ENCODE measurements at regions not wholly inside any gene's neighbourhood (a gene's known extent, or its start where the extent isn't known, plus 50 kb on each side); places are given as distances from the start of the nearest gene placed in this dataset.

DNA sequence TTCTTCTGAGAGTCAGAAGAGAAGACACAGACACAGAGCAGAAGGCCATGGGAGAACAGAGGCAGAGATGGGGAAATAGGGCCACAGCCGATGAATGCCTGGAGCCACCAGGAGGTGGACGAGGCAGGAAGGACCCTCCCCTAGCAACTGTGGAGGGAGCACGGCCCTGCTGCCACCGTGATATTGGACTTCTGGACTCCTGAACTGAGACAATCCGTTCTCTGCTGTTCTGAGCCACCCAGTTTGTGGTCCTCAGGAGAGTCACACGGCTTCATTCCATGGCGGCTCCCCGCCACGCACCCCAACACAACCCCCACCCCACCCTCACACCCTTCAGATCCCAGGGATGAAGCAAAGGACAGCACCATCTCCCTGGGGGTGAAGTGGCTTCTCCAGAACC lies 338.1 kb downstream of the CTTN start:
- no peak overlapping the region for H3K27ac ChIP-seq
- no peaks in the 10 kb centered on the region for H3K36me3 ChIP-seq
- peaks cover 88% of the 10 kb centered on the region for H3K9me3 ChIP-seq (replicated peaks)
- H3K4me1 ChIP-seq (replicated peaks) = no peaks in the 10 kb centered on the region
- no peak for DNase-seq (ENCODE audit: low read depth in 1 of 2, low spot score in 2 of 2)
- no peak overlapping the region for H3K4me3 ChIP-seq
- no peaks in the 10 kb centered on the region for H3K27me3 ChIP-seq (replicated peaks)

DNA sequence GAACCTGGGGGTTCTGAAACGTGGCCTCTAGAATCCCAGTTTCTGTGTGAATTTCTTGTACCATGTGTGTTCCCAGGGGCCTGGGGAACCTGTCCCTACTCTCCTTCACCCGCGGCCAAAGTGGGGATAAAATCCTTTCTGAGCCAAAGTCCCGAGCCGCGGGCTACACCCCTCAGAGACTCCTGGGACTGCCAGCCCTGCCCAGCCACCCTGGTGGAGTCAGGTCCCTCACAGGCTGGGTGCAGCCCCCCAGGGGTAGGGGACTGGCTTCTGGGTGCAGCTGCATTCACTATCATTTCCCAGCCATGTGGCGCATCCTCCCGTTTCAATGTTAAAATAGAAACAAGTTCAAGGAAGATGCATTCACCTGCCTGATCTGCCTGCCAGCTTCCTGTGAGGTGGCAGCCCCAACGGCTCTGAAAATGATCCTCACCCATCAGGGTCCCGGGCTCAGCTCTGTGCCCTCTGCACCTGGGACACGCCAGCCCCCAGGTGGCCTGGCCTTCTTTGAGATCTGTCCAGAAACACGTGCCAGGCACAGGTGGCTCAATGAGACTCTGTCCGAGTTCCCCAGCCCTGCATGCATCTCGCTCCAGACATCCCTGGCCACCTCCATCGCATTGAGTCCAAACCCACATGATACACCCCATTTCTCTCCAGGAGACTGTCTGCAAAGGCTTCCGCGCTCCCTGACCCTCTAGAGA lies 338.8 kb downstream of the CTTN start:
- Histone ChIP-seq H3K4me3 (no peak overlapping the region), H3K27me3 (replicated peaks) (no peaks in the 10 kb centered on the region), H3K9me3 (replicated peaks) (peaks cover 90% of the 10 kb centered on the region), H3K27ac (no peak overlapping the region), H3K36me3 (no peaks in the 10 kb centered on the region), H3K4me1 (replicated peaks) (no peaks in the 10 kb centered on the region)
- no peak for DNase-seq (ENCODE audit: low read depth in 1 of 2, low spot score in 2 of 2)

DNA sequence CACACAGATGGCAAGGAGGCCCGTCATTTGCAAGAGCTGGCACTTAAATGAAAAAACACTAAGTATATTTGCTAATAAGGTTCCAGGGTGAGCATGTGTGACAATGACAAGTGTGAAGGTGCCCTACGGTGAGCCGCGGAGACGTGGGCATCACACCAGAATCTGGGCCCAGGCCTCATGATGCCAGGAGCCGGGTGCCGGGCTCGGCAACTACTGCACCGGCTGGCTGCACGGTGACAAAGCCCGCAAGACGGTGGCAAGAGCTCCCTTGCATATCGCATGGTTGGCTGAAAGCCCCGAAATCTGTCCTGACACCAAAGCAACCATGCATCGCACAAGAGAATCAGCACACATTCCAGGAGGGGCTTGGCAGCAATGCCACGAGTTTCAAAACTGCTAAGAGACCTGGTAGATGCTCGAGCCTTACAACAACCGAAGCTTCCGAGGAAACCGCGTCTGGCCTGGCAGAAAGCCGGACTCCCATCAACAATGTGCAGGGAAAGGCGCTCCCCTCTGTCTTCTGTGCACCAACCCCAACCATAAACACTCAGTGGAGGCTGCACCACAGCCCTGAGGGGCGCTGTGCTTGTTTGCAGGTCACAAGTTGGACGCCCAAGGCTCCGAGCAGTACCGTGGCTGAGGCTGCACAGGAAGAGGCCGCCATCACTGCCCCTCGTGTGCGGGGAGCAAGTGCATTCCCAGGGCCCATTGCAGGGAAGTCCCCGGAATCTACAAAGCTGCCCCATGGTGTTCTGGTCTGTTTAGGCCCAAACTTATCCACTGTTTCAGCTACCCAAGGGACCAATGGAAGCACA lies 339.7 kb downstream of the CTTN start:
- no peaks in the 10 kb centered on the region for H3K4me1 ChIP-seq (replicated peaks)
- H3K27ac ChIP-seq = no peak overlapping the region
- no peaks in the 10 kb centered on the region for H3K27me3 ChIP-seq (replicated peaks)
- DNase-seq (ENCODE audit: low read depth in 1 of 2, low spot score in 2 of 2) = no peak
- no peak overlapping the region for H3K4me3 ChIP-seq
- H3K9me3 ChIP-seq (replicated peaks) = peaks cover 88% of the 10 kb centered on the region
- no peaks in the 10 kb centered on the region for H3K36me3 ChIP-seq

DNA sequence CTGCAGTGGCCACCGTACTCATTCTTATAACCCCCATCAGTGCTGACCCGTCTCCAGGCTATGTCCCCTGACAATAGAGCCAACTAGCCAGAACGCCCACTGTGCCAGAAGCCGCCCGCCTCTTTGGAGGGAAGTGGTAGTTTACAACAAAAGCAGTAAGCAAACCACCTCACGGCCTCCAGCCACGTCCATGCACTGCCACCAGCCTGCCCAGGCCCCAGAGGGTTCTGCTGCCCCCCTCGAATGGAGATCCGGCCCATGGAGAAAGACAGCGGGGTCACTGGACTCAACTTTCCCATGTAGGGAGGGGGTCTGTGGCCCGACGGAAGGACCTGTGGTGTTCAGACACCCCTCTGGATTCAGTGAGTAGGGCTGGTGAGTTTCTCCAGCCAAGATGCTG lies 340.3 kb downstream of the CTTN start:
- Histone ChIP-seq H3K36me3 (no peaks in the 10 kb centered on the region), H3K4me1 (replicated peaks) (no peaks in the 10 kb centered on the region), H3K27ac (no peak overlapping the region), H3K27me3 (replicated peaks) (no peaks in the 10 kb centered on the region), H3K4me3 (no peak overlapping the region), H3K9me3 (replicated peaks) (peaks cover 88% of the 10 kb centered on the region)
- no peak for DNase-seq (ENCODE audit: low read depth in 1 of 2, low spot score in 2 of 2)

DNA sequence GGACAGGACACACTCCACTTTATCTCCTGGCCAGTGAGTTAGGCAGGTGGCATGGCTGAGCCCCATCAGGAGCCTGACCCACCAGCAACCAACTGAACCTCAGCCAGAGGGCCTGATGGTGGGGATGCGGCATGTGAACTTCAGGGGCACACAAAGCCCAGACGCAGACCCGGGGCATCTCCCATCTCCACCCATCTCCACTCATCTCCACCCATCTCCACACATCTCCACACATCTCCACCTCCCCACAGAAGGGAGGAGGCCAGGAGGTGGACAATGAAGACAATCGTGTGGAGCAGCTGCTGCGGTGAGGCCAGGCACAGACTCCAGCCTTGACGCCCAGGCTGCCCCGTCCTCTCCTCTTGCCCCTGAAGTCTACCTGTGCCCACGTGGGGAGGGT lies 340.8 kb downstream of the CTTN start:
- Histone ChIP-seq H3K27ac (no peak overlapping the region), H3K4me1 (replicated peaks) (no peaks in the 10 kb centered on the region), H3K4me3 (no peak overlapping the region), H3K9me3 (replicated peaks) (peaks cover 88% of the 10 kb centered on the region), H3K27me3 (replicated peaks) (no peaks in the 10 kb centered on the region), H3K36me3 (no peaks in the 10 kb centered on the region)
- no peak for DNase-seq (ENCODE audit: low read depth in 1 of 2, low spot score in 2 of 2)

DNA sequence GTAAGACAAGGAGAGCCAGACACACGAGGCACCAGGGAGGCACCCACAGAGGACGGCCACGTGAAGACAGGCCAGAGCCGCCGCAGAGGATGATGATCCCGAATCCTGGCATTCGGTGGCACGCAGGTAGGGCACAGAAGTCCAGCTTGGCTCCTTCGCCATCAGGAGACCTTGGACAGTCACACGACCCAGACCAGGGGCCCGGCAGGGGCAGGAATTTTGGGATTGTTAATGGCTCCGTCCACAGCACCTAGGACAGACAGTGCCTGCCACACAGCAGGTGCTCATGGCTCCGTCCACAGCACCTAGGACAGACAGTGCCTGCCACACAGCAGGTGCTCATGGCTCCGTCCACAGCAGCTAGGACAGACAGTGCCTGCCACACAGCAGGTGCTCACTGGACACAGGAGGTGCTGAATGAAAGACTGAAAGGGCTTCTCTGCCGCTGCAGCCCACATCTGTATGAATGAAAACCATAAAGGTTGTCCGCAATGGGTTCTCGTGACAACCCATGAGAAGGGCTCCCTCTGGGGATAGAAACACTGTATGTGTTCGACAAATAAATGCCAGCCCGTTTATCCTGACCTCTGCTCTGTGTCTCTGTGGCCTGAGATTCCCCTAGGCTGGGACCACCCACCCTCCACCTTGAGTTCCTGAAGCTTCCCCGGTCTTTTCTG lies 341.6 kb downstream of the CTTN start:
- no peak overlapping the region for H3K27ac ChIP-seq
- DNase-seq (ENCODE audit: low read depth in 1 of 2, low spot score in 2 of 2) = no peak
- no peaks in the 10 kb centered on the region for H3K36me3 ChIP-seq
- no peaks in the 10 kb centered on the region for H3K27me3 ChIP-seq (replicated peaks)
- no peaks in the 10 kb centered on the region for H3K4me1 ChIP-seq (replicated peaks)
- H3K4me3 ChIP-seq = no peak overlapping the region
- peaks cover 88% of the 10 kb centered on the region for H3K9me3 ChIP-seq (replicated peaks)

DNA sequence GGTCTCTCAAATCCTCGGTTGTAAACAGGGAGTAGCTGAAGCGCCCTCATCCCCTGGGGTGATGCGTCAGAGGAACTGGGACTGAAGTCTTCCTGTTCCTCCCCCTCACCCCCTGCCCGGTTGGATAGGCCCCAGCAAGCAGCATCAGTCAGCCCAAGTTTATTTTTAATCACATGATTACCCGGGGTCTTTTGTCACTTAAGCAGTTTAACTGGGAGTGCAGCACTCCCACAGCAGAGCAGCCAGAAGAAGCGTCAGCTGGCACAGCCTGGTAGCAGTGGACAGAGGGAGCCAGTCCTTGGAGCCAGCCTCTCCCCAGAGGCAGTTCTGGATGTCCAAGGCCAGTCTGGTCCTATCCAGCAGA lies 342.1 kb downstream of the CTTN start:
- Histone ChIP-seq H3K27me3 (replicated peaks) (no peaks in the 10 kb centered on the region), H3K9me3 (replicated peaks) (peaks cover 88% of the 10 kb centered on the region)

DNA sequence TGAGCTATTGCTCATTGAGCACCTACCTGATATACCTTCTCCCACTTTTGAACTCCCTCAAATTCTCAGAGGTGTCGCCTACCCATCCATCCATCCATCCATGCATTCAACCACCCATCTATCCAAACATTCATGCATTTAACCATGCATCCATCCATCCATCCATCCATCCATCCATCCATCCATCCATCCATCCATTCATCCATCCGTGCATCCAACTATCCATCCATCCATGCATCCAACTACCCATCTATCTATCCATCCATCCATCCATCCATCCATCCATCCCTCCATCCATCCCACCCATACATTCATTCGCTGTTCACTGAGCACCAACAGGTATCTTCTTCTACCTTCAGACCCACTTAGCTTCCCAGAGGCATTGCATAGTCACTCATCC lies 342.8 kb downstream of the CTTN start:
- H3K4me1 ChIP-seq (replicated peaks) = no peaks in the 10 kb centered on the region
- no peak overlapping the region for H3K4me3 ChIP-seq
- peaks cover 88% of the 10 kb centered on the region for H3K9me3 ChIP-seq (replicated peaks)
- no peak overlapping the region for H3K27ac ChIP-seq
- DNase-seq (ENCODE audit: low read depth in 1 of 2, low spot score in 2 of 2) = no peak
- H3K36me3 ChIP-seq = no peaks in the 10 kb centered on the region
- H3K27me3 ChIP-seq (replicated peaks) = no peaks in the 10 kb centered on the region

More for the DNA sequence above, 342.1 kb downstream of the CTTN start:
- H3K4me1 ChIP-seq (replicated peaks) = no peaks in the 10 kb centered on the region
- no peak overlapping the region for H3K27ac ChIP-seq
- no peak overlapping the region for H3K4me3 ChIP-seq
- no peaks in the 10 kb centered on the region for H3K36me3 ChIP-seq
- no peak for DNase-seq (ENCODE audit: low read depth in 1 of 2, low spot score in 2 of 2)

DNA sequence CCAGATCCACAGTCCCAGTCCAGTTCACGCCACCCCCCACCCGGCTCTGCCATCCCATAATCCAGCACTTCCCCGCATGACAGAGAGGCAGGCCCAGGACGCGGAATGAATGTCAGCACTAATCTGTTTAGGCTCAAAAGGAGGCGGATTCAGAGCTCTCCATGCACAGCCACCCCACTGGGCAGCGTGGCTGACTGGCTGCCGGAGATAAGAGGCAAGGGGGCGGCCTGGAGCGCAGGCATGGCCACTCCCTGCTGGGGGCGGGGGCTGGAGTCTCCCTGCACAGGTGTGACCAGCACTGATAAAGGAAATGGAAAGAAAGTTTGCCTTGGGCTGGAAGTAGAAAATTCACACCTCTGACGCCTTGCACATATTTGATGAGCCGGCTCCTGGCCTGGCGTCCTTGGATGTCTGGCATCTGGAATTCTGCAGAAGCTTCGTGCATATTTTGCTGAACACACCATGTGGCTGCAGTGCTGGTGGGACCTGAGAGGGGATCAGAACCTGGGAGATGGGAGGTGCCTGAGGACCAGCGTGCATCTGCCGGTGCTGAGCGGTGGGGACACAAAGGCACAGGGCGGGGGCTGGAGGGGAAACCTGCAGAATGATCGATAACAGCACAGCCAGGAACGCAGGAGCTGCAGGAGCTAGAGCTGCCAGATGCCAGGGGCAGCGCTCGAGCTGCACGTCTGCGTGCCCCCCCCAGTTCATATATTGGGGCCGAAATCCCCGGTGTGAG lies 344.4 kb downstream of the CTTN start:
- no peaks in the 10 kb centered on the region for H3K4me1 ChIP-seq (replicated peaks)
- no peaks in the 10 kb centered on the region for H3K27me3 ChIP-seq (replicated peaks)
- no peak for DNase-seq (ENCODE audit: low read depth in 1 of 2, low spot score in 2 of 2)
- H3K9me3 ChIP-seq (replicated peaks) = peaks cover 78% of the 10 kb centered on the region
- no peak overlapping the region for H3K4me3 ChIP-seq
- no peaks in the 10 kb centered on the region for H3K36me3 ChIP-seq
- H3K27ac ChIP-seq = no peak overlapping the region

DNA sequence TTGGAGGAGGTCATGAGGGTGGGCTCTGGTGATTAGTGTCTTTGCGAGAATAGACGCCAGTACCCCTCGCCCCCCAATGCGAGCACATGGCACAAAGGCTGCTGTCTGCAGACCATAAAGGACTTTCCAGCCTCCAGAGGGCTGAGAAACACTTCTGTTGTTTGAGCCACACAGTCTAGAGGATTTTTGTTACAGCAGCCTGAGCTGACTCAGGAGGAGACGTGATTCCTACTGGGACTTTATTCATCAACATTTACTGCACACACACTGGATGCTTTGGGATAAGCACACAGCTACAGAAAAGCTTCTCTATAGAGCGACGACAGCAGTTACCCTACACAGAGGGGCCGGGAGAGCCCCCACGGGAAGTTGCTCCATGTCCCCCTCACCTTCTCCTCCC lies 345.0 kb downstream of the CTTN start:
- no peak overlapping the region for H3K27ac ChIP-seq
- H3K4me1 ChIP-seq (replicated peaks) = no peaks in the 10 kb centered on the region
- no peaks in the 10 kb centered on the region for H3K27me3 ChIP-seq (replicated peaks)
- no peak for DNase-seq (ENCODE audit: low read depth in 1 of 2, low spot score in 2 of 2)
- peaks cover 78% of the 10 kb centered on the region for H3K9me3 ChIP-seq (replicated peaks)
- H3K36me3 ChIP-seq = no peaks in the 10 kb centered on the region
- no peak overlapping the region for H3K4me3 ChIP-seq

DNA sequence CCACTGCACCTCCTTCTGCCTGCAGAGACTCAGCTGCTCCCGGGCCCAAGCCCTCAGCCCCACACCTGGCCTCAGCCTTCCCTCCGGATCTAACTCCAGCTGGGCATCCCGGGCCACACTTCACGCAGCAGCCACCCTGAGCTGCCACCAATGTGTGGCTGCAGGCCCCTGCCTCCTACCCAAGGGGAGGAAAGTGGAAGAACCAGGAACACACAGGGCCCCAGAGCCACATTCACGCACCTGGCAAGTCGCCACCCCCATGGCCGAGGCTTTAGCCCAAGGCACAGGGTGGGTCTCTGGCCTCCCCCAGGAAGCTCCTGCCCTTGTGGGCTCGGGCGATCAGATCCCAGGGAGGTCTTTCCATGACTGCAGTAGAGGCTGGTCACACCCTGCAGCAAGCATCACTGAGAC lies 345.6 kb downstream of the CTTN start:
- no peaks in the 10 kb centered on the region for H3K27me3 ChIP-seq (replicated peaks)
- H3K27ac ChIP-seq = no peak overlapping the region
- no peaks in the 10 kb centered on the region for H3K4me1 ChIP-seq (replicated peaks)
- DNase-seq (ENCODE audit: low read depth in 1 of 2, low spot score in 2 of 2) = no peak
- H3K36me3 ChIP-seq = no peaks in the 10 kb centered on the region
- H3K4me3 ChIP-seq = no peak overlapping the region
- H3K9me3 ChIP-seq (replicated peaks) = peaks cover 75% of the 10 kb centered on the region

DNA sequence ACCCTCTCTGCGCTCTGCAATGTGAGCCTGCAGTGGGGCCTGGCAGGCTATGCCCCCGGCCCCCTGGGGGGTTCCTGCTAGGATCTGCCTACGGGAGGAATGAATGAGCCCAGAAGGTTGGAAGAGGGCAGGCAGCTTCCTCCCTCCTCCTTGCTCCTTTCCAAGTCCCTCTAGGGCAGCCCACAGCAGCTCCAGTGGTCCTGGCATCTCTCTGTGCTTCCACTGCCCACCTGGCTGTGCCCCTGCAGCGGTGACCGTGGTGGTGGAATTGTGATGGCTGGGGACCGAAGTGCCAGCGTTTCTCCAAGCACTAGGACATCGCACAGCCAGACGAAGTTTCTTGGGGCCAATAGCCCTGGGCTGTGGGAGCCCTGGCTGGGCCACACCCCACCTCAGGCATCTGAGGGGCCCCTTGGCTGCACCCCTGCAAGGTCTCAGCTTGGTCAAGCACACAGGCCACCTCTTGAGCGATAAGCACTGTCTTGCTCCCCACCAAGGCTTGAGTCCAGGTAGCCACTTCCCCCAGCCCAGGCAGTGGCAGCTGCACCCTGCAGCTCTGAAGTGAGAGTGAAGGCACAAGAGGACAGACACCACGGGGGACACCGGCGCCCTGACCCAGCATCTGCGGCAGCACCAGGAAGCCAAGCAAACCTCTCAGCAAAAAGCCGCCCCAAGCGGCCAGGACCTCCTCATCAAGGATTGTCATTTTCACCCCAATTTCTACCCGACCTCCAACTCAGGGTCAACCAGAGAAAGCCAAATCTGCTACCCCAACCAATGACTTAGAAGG lies 346.3 kb downstream of the CTTN start:
- Histone ChIP-seq H3K4me1 (replicated peaks) (no peaks in the 10 kb centered on the region), H3K27ac (no peak overlapping the region), H3K36me3 (no peaks in the 10 kb centered on the region), H3K4me3 (no peak overlapping the region), H3K27me3 (replicated peaks) (no peaks in the 10 kb centered on the region), H3K9me3 (replicated peaks) (peaks cover 73% of the 10 kb centered on the region)
- DNase-seq (ENCODE audit: low read depth in 1 of 2, low spot score in 2 of 2) = no peak

DNA sequence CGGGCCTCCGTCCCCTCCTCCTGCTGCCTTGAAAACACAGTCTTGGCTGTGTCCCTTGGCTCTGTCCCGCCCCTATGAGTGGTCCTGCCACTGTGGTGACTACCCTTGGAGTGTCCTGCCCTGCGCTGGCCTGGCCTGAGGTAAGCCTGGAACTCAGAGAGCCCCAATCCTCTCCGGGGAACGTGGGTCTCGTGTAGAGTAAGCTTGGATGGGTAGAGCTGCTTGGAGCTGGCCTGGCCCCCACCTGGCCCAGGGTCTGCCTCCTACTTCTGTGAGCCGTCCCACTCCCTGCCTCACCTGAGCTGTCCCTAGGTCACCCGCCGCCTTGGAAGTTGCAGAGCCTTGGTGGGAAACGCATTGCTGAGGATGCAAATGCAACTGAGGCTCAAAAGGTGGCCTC lies 347.1 kb downstream of the CTTN start:
- DNase-seq (ENCODE audit: low read depth in 1 of 2, low spot score in 2 of 2) = no peak
- peaks cover 79% of the 10 kb centered on the region for H3K9me3 ChIP-seq (replicated peaks)
- H3K27me3 ChIP-seq (replicated peaks) = no peaks in the 10 kb centered on the region
- H3K27ac ChIP-seq = no peak overlapping the region
- no peak overlapping the region for H3K4me3 ChIP-seq
- no peaks in the 10 kb centered on the region for H3K36me3 ChIP-seq
- no peaks in the 10 kb centered on the region for H3K4me1 ChIP-seq (replicated peaks)

All from SJSA1 (cell line).